ENCODE measurements at regions not wholly inside any gene's neighbourhood (a gene's known extent, or its start where the extent isn't known, plus 50 kb on each side); places are given as distances from the start of the nearest gene placed in this dataset.

DNA sequence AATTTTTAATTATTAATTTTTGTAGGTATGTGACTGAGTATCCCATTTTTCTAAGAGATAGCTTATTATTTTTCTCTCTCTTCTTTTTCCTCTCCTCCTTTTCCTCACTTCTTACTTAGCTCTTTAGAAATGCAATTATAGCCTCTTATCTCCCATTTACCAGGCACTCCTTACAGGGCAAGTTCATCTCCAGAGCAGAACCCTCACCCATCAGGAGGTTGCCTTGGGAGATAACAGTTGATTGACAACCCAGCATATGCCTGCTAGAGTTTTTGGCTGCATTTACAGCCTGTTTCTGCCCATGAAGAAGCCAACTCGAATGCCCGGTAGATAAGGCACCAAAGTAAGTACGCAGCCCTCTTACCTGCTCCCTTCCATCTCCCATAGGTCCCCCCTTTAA is 572.9 kb upstream of the ZFP42 start:
- TF ChIP-seq GATA3 (IDR thresholded peaks at IDR 0.05; ENCODE audit: low read depth, low read length) (no peak), GATA2 (IDR thresholded peaks at IDR 0.05; ENCODE audit: low read depth, low read length) (no peak)
